HEK293 (cell line): ENCODE measurements at regions not wholly inside any gene's neighbourhood (a gene's known extent, or its start where the extent isn't known, plus 50 kb on each side); places are given as distances from the start of the nearest gene placed in this dataset.

Source experiments
- CTCF ChIA-PET: fragments of 350-600 bp; formaldehyde crosslinking; extraction: SDS; loops from one replicate; lab custom pipeline; 2021; ENCODE audit warnings: antibody characterized with exemption; lab: Yijun Ruan, JAX
- POLR2A ChIA-PET: fragments of 300-600 bp; formaldehyde crosslinking; extraction: SDS; loops from one replicate; lab custom pipeline; 2020; ENCODE audit warnings: antibody characterized with exemption, inconsistent platforms; lab: Yijun Ruan, JAX
- H3K27ac ChIP-seq: fragments of 200-500 bp; sonication (Bioruptor generic); 2 replicates; pipeline ENCODE4 v1.5.1; 2014; ENCODE audit warnings: low read depth, low read length, control low read depth, inconsistent platforms; ENCODE audit errors: extremely low read depth
- H3K36me3 ChIP-seq, 2 experiments: fragments of 200-500 bp in 1 of 2; sonication (Bioruptor generic) in 1 of 2; 1 replicate in 1 of 2; 2 replicates in 1 of 2; pipeline ENCODE4 v1.5.1; 2014 to 2017; ENCODE audit warnings: inconsistent platforms in 2 of 2, low read length in 2 of 2; ENCODE audit not compliant: control insufficient read depth in 2 of 2, insufficient read depth in 1 of 2
- H3K4me1 ChIP-seq: fragments of 200-500 bp; sonication (Bioruptor generic); 2 replicates; pipeline ENCODE4 v1.5.1; 2014; ENCODE audit warnings: mild to moderate bottlenecking, low read length, inconsistent platforms; ENCODE audit not compliant: control insufficient read depth, insufficient read depth
- H3K4me3 ChIP-seq: 2 replicates; pipeline ENCODE4 v1.5.1; 2011; ENCODE audit warnings: low read depth, mild to moderate bottlenecking, control low read depth, low read length, moderate library complexity
- H3K9me3 ChIP-seq: fragments of 200-500 bp; sonication (Bioruptor generic); 2 replicates; pipeline ENCODE4 v1.5.1; 2014; ENCODE audit warnings: low read depth, low read length, inconsistent platforms; ENCODE audit not compliant: control insufficient read depth, insufficient read depth
- HOXC10 ChIP-seq: sonication (generic); formaldehyde crosslinking; IDR thresholded peaks from 2 replicates; pipeline ENCODE4 v1.8.1; 2023; ENCODE audit warnings: mild to moderate bottlenecking, missing genetic modification reagents
- KLF7 ChIP-seq: fragments of 450-650 bp; formaldehyde crosslinking; IDR thresholded peaks from 2 replicates; pipeline ENCODE4 v1.5.1; 2016; ENCODE audit warnings: missing biosample characterization, missing genetic modification characterization, borderline replicate concordance
- PRDM10 ChIP-seq: fragments of 450-650 bp; formaldehyde crosslinking; IDR thresholded peaks from 2 replicates; pipeline ENCODE4 v1.5.1; 2016; ENCODE audit warnings: missing biosample characterization, missing genetic modification characterization
- REPIN1 ChIP-seq: fragments of 450-650 bp; formaldehyde crosslinking; IDR thresholded peaks from 2 replicates; pipeline ENCODE4 v1.5.1; 2017; ENCODE audit warnings: missing biosample characterization, missing genetic modification characterization, low read depth
- SCRT2 ChIP-seq: fragments of 450-650 bp; formaldehyde crosslinking; IDR thresholded peaks from 2 replicates; pipeline ENCODE4 v1.5.1; 2016; ENCODE audit warnings: missing biosample characterization, missing genetic modification characterization
- SP2 ChIP-seq: fragments of 450-650 bp; formaldehyde crosslinking; IDR thresholded peaks from 2 replicates; pipeline ENCODE4 v1.5.1; 2016; ENCODE audit warnings: missing biosample characterization, missing genetic modification characterization
- SP7 ChIP-seq: fragments of 450-650 bp; formaldehyde crosslinking; IDR thresholded peaks from 2 replicates; pipeline ENCODE4 v1.5.1; 2016; ENCODE audit warnings: missing biosample characterization, missing genetic modification characterization
- TRIM28 ChIP-seq: IDR thresholded peaks from 2 replicates; pipeline ENCODE4 v1.6.1; 2011; ENCODE audit warnings: low read length, control low read depth, borderline replicate concordance
- ZBTB49 ChIP-seq: fragments of 450-650 bp; formaldehyde crosslinking; IDR thresholded peaks from 2 replicates; pipeline ENCODE4 v1.5.1; 2016; ENCODE audit warnings: missing biosample characterization, missing genetic modification characterization, low read depth
- ZFP37 ChIP-seq: fragments of 450-650 bp; formaldehyde crosslinking; IDR thresholded peaks from 2 replicates; pipeline ENCODE4 v1.5.1; 2016; ENCODE audit warnings: missing biosample characterization, missing genetic modification characterization
- ZNF121 ChIP-seq: fragments of 450-650 bp; formaldehyde crosslinking; IDR thresholded peaks from 2 replicates; pipeline ENCODE4 v1.5.1; 2016; ENCODE audit warnings: missing biosample characterization, missing genetic modification characterization
- ZNF221 ChIP-seq: fragments of 450-650 bp; formaldehyde crosslinking; IDR thresholded peaks from 2 replicates; pipeline ENCODE4 v1.5.1; 2017; ENCODE audit warnings: missing biosample characterization, missing genetic modification characterization, borderline replicate concordance
- ZNF335 ChIP-seq: fragments of 450-650 bp; formaldehyde crosslinking; conservative IDR thresholded peaks from 2 replicates; pipeline ENCODE4 v1.5.1; 2016; ENCODE audit warnings: missing biosample characterization, missing genetic modification characterization
- ZNF350 ChIP-seq: fragments of 450-650 bp; formaldehyde crosslinking; IDR thresholded peaks from 2 replicates; pipeline ENCODE4 v1.5.0; 2017; ENCODE audit warnings: missing biosample characterization, mild to moderate bottlenecking, missing genetic modification characterization
- ZNF501 ChIP-seq: fragments of 450-650 bp; formaldehyde crosslinking; IDR thresholded peaks from 2 replicates; pipeline ENCODE4 v1.5.1; 2016; ENCODE audit warnings: missing biosample characterization, missing genetic modification characterization
- ZNF747 ChIP-seq: fragments of 450-650 bp; formaldehyde crosslinking; IDR thresholded peaks from 2 replicates; pipeline ENCODE4 v1.5.1; 2016; ENCODE audit warnings: missing biosample characterization, missing genetic modification characterization
- ZNF843 ChIP-seq: fragments of 450-650 bp; formaldehyde crosslinking; IDR thresholded peaks from 2 replicates; pipeline ENCODE4 v1.5.1; 2016; ENCODE audit warnings: missing biosample characterization, missing genetic modification characterization
- ZSCAN30 ChIP-seq: fragments of 450-650 bp; IDR thresholded peaks from 2 replicates; pipeline ENCODE4 v1.5.1; 2018; ENCODE audit warnings: missing biosample characterization, mild to moderate bottlenecking, missing genetic modification characterization, moderate library complexity
- TF ChIP-seq, protein P1 (sequence below): fragments of 450-650 bp; formaldehyde crosslinking; conservative IDR thresholded peaks from 2 replicates; pipeline ENCODE4 v1.5.1; 2016; ENCODE audit warnings: low read depth, missing biosample characterization, missing genetic modification characterization

DNA sequence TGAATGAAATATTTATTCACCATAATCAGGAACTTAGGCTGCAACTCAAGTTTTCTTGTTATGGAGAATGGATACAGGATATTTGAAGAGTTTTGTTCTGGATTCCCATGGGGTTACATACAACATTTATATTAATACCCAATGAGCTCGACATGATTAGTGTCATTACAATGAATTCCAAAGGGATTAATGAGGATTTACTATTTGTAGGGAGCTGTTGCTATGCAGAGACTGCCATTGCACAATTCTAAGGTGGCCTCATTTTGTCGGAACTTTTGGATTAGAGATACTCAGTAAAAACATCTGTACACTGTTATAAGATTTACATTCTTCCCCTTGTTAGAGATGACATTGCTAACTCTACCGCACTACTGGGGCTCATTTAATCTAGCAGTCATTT is 586.8 kb upstream of the MAP3K7 start:
- no peaks in the 10 kb centered on the region for H3K4me1 ChIP-seq
- ChIA-PET POLR2A (no interaction called here), CTCF (no interaction called here)
- H3K36me3 ChIP-seq: no peaks in the 10 kb centered on the region
- H3K9me3 ChIP-seq: no peaks in the 10 kb centered on the region
- H3K4me3 ChIP-seq: no peak overlapping the region
- H3K27ac ChIP-seq: no peak overlapping the region
- no peak for TF ChIP-seq SCRT2 (tag by site-specific recombination)
- TF ChIP-seq REPIN1: no peak
- no peak for TF ChIP-seq SP2 (tag by site-specific recombination)
- no peak for TF ChIP-seq SP7
- no peak for TF ChIP-seq KLF7 (tag by site-specific recombination)
- no peak for TF ChIP-seq ZNF335 (tag by site-specific recombination)
- no peak for TF ChIP-seq PRDM10 (tag by site-specific recombination)

- ChIA-PET CTCF (no interaction called here), POLR2A (no interaction called here)
- Histone ChIP-seq H3K36me3 (no peaks in the 10 kb centered on the region), H3K4me3 (no peak overlapping the region), H3K27ac (no peak overlapping the region), H3K9me3 (no peaks in the 10 kb centered on the region), H3K4me1 (no peaks in the 10 kb centered on the region)
- TF ChIP-seq ZNF350 (tag by site-specific recombination) (no peak), SP2 (tag by site-specific recombination) (no peak), ZBTB49 (tag by site-specific recombination) (no peak), HOXC10 (CRISPR knock-in tag) (no peak), TRIM28 (no peak), ZNF221 (tag by site-specific recombination) (no peak), ZNF843 (tag by site-specific recombination) (no peak), ZSCAN30 (no peak), ZNF121 (tag by site-specific recombination) (no peak), ZFP37 (tag by site-specific recombination) (no peak), ZNF501 (tag by site-specific recombination) (no peak), ZNF747 (tag by site-specific recombination) (no peak)
- TF ChIP-seq, protein P1, sequence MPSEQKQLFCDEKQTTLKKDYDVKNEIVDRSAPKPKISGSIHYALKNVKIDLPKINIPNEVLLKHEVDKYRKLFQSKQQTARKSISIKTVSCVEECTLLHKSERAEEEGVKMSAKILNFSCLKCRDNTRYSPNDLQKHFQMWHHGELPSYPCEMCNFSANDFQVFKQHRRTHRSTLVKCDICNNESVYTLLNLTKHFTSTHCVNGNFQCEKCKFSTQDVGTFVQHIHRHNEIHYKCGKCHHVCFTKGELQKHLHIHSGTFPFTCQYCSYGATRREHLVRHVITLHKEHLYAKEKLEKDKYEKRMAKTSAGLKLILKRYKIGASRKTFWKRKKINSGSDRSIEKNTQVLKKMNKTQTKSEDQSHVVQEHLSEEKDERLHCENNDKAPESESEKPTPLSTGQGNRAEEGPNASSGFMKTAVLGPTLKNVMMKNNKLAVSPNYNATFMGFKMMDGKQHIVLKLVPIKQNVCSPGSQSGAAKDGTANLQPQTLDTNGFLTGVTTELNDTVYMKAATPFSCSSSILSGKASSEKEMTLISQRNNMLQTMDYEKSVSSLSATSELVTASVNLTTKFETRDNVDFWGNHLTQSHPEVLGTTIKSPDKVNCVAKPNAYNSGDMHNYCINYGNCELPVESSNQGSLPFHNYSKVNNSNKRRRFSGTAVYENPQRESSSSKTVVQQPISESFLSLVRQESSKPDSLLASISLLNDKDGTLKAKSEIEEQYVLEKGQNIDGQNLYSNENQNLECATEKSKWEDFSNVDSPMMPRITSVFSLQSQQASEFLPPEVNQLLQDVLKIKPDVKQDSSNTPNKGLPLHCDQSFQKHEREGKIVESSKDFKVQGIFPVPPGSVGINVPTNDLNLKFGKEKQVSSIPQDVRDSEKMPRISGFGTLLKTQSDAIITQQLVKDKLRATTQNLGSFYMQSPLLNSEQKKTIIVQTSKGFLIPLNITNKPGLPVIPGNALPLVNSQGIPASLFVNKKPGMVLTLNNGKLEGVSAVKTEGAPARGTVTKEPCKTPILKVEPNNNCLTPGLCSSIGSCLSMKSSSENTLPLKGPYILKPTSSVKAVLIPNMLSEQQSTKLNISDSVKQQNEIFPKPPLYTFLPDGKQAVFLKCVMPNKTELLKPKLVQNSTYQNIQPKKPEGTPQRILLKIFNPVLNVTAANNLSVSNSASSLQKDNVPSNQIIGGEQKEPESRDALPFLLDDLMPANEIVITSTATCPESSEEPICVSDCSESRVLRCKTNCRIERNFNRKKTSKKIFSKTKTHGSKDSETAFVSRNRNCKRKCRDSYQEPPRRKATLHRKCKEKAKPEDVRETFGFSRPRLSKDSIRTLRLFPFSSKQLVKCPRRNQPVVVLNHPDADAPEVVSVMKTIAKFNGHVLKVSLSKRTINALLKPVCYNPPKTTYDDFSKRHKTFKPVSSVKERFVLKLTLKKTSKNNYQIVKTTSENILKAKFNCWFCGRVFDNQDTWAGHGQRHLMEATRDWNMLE (tag by site-specific recombination): no peak
Measured at GRCh38 chr6:91173186-91173585, 586.3 kb upstream of the MAP3K7 start.
